ENCODE measurements at regions not wholly inside any gene's neighbourhood (a gene's known extent, or its start where the extent isn't known, plus 50 kb on each side); places are given as distances from the start of the nearest gene placed in this dataset.

DNA sequence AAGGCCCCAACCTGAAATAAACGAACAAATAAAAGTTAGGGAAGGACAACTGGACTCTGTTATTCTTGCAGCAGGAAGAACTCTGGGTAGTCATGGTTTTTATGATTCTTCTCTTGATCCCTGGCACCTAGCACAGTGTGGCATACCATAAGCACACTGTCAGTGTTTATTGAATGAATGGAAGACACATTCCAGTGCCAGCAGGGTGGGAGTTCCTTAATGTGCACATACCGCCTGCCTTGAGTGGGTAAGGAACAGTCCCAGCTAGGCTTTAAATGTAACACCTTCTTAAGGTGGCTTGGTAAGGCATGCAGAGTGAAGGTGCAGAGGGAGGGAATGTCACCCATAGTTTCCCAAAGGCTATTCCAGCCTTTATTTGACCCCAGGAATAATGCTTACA, 162.9 kb upstream of the CEP162 start:
- no peak overlapping the region for H3K4me3 ChIP-seq (ENCODE audit: low read depth, low read length)
- no peak for TF ChIP-seq CTCF (IDR thresholded peaks at IDR 0.05; ENCODE audit: borderline replicate concordance, insufficient read depth, low read depth, low read length)

DNA sequence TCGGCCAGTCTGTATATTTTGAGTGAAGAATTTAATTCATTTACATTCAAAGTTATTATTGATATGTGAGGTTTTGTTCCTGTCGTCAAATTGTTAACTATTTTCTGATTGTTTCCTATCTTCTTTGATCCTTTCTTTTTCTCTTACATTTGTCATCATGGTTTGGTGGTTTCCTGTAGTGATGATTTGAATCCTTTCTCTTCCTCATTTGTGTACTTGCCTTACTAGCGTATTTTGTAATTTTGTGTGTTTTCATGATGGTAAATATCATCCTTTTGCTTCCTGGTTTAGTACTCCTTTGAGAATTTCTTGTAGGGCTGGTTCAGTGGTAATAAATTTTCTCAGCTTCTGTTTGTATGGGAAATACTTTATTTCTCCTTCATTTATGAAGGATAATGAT, 151.7 kb upstream of the CEP162 start:
- no peak for TF ChIP-seq CTCF (IDR thresholded peaks at IDR 0.05; ENCODE audit: borderline replicate concordance, insufficient read depth, low read depth, low read length)
- no peak overlapping the region for H3K4me3 ChIP-seq (ENCODE audit: low read depth, low read length)

GRCh38 chr6:84372290-84372689, 144.8 kb upstream of the CEP162 start:
- TF ChIP-seq CTCF (IDR thresholded peaks at IDR 0.05; ENCODE audit: borderline replicate concordance, insufficient read depth, low read depth, low read length) = no peak

DNA sequence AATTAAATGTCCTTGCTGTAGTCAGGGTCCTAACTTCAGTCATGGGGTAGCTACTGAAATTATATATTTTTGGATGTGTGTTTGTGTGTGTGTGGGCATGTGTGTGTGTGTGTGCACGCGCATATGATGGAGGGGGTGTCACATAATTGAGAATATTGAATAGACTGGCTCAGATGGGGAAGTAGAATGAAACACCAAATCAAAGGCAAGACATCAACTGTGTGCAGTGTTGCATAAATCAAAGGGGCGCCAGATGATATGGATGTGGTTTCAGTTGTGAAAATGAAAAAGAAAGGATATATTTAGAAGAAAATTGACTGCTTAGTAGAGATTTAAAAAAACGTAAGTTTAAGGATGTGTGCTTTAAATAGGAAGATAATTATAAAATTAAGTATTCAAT, 144.2 kb upstream of the CEP162 start:
- TF ChIP-seq CTCF (IDR thresholded peaks at IDR 0.05; ENCODE audit: borderline replicate concordance, insufficient read depth, low read depth, low read length) = no peak

More at GRCh38 chr6:84372290-84372689, 144.8 kb upstream of the CEP162 start:
- no peak overlapping the region for H3K4me3 ChIP-seq (ENCODE audit: low read depth, low read length)

GRCh38 chr6:84362193-84362821, 134.9 kb upstream of the CEP162 start:
- no peak for TF ChIP-seq CTCF (IDR thresholded peaks at IDR 0.05; ENCODE audit: borderline replicate concordance, insufficient read depth, low read depth, low read length)

More for the DNA sequence above, 144.2 kb upstream of the CEP162 start:
- no peak overlapping the region for H3K4me3 ChIP-seq (ENCODE audit: low read depth, low read length)

GRCh38 chr6:84361372-84362192, 134.1 kb upstream of the CEP162 start:
- H3K4me3 ChIP-seq (ENCODE audit: low read depth, low read length) = no peak overlapping the region
- no peak for TF ChIP-seq CTCF (IDR thresholded peaks at IDR 0.05; ENCODE audit: borderline replicate concordance, insufficient read depth, low read depth, low read length)

More at GRCh38 chr6:84362193-84362821, 134.9 kb upstream of the CEP162 start:
- H3K4me3 ChIP-seq (ENCODE audit: low read depth, low read length) = no peak overlapping the region

DNA sequence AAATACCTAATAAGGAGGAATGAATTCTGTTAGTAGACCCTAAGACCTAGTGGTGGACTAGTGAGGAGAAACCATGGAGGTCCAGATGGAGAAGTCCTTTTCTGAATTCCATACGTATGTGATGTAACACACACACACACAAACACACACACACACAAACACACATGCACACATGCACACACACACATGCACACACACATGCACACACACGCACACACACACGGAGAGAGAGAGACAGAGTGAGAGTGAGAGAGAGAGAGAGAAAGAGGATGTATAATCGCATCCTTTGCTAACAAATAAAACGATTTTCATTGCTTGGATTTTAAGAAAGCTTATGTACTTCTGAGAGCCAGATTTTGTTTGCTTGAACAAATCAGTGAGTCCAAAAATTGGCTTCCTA, 132.6 kb upstream of the CEP162 start:
- TF ChIP-seq CTCF (IDR thresholded peaks at IDR 0.05; ENCODE audit: borderline replicate concordance, insufficient read depth, low read depth, low read length) = no peak
- H3K4me3 ChIP-seq (ENCODE audit: low read depth, low read length) = no peak overlapping the region
